GM19239 (cell line): ENCODE measurements at regions not wholly inside any gene's neighbourhood (a gene's known extent, or its start where the extent isn't known, plus 50 kb on each side); places are given as distances from the start of the nearest gene placed in this dataset.

ENCODE experiments used
- DNase-seq: peaks from one replicate; pipeline ENCODE4 v3.0.0; 2011; ENCODE audit warnings: low spot score; ENCODE audit not compliant: insufficient read length
- FAIRE-seq: peaks from 2 replicates; lab custom pipeline; 2011; peaks lifted over from hg19 to GRCh38; lab: Jason Lieb, UNC

DNA sequence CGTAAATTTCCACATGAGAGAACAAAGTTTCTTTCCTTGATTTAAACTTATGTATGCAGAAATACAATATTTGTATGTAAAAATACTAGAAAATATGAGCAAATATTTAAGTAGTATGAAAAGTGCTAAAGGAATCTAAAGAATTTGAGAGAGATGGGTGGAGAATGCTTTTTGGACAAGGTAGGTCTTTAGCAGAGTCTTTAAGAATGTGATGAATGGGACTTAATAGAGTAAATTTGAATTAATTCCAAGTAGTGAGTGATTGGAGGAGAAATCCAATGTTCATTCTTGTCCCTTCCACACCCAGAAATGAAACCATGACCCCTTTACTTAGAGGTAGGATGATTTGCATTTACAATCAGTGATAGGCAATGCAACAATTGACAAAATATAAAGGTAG is 570.9 kb upstream of the ZFP42 start:
- no peak for FAIRE-seq

DNA sequence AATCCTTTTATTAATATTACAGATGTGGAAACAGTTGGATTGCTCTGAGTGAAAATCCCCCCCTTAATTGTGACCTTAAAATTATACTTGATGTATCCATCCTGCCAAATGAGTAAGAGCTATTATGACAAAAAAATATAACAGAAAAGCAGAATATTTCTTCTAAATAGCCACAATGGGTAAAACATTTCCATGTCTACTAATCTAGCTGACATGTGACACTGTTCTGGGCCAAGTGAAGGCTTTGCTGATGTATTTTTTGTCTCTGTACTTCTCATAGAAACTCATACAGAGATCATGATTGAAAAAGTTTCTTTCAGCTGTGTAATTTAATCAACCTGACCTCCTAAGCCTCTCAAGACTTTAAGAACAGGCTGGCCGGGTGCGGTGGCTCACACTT is 569.1 kb upstream of the ZFP42 start:
- FAIRE-seq (no peak), DNase-seq (no peak)

More for the DNA sequence above, 570.9 kb upstream of the ZFP42 start:
- DNase-seq, result no peak

DNA sequence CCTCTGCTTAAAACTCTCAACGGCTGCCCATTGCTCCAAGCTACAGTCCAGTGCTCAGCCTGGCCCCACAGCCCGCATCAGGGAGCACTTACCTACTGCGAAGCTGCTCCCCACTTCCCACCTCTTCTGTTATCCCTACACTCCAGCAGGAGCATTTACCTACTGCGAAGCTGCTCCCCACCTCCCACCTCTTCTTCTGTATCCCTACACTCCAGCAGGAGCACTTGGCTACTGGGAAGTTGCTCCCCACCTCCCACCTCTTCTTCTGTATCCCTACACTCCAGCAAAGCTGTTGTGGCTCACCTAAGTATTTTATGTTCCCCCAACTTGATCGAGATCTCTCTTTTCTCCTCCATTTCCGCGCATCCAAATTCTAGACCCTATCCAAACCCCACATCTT is 563.3 kb upstream of the ZFP42 start:
- DNase-seq (no peak), FAIRE-seq (no peak)

DNA sequence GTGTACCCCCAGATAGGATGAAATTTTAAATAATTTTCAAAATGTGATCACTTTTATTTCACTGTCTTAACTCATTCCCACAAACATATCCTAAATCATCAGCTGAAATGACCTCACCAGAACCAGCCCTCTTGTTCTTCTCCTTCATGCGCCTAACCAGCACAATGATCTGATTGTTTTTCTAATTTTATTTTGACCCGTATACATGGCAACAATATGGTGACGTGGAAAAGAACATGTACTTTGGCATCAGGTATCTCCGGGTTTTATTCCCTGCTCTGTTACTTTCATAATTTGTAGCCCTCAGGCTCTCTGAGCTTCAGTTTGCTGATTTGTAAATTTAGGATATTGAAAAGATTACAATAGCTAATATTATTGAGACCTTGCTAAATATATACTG is 562.4 kb upstream of the ZFP42 start:
- no peak for FAIRE-seq
- no peak for DNase-seq

DNA sequence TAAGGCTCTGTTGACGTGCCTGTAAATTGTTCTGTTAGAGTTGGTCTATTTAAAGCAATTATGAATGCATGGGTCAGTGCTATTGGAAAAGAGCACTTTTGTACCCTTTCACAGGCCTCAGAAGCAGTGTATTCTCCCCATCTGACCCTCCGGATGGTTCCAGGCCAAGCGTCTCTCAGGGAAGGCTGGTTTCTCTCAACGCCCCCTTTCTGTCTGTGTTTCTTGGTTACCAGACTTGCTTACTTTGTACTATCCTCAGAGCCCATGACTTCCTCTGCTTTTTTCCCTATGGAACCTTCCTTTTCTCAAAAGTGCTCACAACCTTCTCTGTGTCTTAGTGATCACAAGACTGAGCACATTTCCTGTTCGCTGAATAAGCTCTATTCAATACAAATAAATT is 559.3 kb upstream of the ZFP42 start:
- FAIRE-seq, result no peak
- no peak for DNase-seq

DNA sequence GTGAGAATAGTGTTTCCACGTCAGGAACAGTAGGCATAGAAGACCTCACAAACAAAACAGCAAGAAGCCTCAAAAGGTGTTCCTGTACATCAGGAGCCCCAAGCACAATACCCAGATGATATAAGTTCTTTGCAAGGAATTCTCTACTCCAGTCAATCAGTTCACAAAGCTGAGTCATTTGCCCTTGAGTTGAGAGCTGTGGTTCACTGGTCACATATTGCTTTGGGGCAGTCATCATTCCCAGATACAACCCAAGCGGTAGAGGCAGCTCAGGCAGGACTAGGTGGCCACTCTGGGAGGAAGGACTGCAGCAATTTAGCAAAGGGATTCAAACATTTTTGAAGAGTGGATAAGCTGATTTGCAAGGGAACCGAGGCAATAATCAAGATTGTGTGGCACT is 551.5 kb upstream of the ZFP42 start:
- no peak for FAIRE-seq
- DNase-seq, result no peak

DNA sequence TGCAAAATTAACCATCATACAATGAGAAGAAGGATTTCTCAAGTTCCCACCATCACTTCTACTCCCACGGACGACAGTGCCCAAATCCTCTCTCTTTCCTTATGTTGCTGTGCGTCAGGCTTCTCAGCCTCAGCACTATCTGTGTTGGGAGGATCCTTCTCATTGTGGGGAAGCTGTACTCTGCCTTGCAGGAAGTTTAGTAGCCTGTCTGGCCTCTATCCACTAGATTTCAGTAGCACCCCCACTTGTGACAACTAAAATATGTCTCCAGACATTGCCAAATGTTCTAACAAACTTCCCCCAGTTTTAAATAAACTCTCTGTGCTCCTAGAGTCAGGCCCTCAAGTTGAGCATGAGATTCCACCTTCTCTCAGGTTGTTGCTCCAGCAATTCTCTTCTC is 545.9 kb upstream of the ZFP42 start:
- no peak for DNase-seq
- no peak for FAIRE-seq

DNA sequence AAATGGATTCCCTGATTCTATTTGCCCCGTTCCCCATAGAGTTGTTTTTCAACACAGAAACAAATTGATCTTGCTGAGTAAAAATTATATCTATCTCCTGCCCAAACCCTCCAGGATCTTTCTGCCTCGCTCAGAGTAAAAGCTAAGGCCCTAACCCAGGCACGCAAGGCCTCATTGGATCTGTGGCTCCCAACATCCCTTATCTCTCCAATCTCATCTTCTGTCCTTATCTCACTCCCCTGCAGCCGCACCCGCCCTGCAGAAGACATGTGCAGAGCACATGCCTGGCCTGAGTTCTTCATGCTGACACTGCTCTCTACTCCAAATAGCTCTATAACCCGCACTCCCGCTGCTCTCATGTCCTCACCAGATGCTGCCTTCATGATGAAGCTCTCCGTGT is 543.8 kb upstream of the ZFP42 start:
- no peak for FAIRE-seq

DNA sequence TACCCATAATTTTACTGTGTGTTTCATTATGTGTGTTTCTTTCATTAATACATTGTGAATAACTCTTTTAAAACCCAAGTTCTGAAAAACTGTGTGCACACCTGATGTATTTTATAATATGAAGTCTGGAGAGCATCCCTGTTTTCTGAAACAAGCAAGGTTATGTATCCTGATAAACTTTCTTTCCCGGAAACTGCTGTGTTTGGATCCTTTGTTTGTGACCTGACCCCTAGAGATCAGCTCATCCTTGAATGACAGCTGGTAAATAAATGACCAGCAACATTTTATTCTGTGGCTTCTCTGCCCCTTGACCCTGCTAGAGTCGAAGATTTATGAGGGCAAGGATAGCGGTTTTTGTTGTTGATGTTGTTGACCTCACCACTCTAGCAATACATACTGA is 535.6 kb upstream of the ZFP42 start:
- FAIRE-seq (no peak), DNase-seq (no peak)

More for the DNA sequence above, 543.8 kb upstream of the ZFP42 start:
- DNase-seq, result no peak

DNA sequence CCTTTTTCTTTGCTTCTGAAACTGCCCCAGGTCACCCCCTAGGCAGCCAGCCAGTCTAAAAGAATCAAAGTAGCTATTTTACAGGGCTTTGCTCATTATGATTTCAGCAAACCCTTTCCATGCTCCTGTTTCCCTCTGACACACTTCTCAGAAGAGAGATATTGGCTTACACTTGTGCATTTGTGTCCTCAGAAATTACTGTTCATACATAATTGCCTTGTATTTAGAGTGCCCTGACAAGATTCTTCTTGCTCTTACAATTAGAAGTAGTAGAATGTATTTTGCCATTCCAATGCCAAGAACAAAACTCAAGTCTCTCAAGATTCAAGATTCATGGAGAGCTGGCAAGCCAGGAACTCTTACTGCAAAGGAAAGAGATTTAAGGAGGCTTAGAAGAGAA is 531.0 kb upstream of the ZFP42 start:
- DNase-seq (no peak), FAIRE-seq (no peak)

DNA sequence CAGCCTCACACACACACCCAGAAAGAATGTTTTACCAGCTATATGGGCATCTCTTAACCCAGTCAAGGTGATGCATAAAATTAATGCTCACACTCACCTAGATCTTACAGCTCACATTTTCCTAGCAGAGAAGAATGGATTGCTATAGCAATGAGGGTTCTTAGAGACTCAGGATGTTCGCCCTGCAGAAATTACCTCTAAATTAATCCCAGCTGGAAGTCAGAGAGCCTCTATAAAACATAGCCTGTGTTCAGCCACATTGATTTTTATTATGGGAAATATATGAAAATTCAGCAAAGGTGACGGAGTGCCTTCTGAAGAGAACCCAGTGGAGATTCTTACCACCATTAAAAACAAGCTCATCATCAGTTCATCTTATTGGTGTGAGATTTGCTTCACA is 528.3 kb upstream of the ZFP42 start:
- FAIRE-seq (no peak), DNase-seq (no peak)

DNA sequence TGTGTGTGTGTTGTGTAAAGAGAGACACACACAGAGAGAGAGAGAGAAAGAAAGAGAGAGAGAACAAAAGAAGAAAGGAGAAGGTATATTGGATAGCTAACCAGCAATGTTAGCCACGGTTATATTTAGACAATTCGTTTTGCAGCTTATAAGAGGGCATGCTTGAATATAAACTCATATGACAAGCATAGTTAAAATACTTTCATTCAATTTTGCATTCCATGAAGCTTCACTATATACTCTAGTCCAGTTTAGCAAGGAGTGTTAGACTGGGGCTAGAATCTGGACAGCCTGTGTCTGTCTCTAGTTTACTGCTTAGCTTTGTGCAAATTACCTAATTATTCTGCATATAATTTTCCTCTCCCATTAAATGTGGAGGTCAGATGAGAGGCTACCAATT is 525.9 kb upstream of the ZFP42 start:
- no peak for FAIRE-seq
- no peak for DNase-seq

DNA sequence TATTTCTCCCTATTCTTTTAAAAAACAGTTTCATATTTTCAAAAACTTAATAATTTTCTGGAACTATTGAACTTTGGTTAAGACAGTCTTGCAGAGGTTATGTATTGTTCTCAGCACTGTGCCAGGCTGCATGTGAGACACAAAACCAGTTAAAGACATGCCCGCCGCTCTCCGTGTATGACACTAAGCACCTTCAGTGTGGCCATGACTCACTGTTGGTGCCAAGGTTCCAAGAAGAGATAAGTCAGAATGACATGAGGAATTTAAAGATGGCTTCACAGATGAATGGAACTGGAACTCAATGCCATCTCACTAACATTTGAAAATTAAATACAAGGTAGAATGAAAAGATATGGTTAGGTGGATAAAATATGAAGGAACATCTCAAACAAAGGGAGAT is 525.5 kb upstream of the ZFP42 start:
- DNase-seq (no peak), FAIRE-seq (no peak)

DNA sequence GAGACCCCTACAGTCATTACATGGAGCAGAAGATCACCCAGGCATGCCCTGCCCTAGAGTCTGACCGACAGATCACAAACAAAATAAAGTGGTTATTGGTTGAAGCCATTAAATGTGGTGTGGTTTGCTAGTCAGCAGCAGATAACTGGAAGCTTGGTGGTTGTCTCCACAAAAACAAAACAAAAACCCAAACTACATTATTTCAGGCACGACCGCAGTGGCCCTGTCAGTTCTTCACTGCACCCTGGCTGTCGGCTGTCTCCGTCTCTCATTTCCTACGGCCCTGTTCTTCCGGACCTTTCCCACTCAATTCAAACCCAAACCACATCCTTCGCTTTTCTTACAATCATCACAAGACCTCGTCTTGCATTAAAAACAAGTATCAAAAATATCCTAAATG is 521.3 kb upstream of the ZFP42 start:
- DNase-seq (no peak), FAIRE-seq (no peak)

DNA sequence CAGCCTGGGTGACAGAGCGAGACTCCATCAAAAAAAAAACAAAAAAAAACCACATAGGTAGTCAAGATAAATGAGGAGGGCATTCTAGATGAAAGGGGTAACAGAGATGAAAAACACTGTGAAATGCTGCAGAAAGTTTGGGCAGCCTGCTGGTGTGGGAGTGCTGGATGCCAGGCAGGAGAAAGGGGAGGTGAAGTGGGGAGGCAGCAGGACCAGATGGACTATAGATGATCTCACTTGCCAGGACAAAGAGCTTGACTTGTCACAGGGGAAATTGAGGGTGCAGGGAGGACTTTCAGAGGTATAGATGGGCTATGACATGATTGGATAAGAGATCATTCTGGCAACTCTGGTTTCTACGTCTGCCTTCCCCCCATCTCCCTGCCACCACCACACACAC is 519.7 kb upstream of the ZFP42 start:
- DNase-seq (no peak), FAIRE-seq (no peak)

DNA sequence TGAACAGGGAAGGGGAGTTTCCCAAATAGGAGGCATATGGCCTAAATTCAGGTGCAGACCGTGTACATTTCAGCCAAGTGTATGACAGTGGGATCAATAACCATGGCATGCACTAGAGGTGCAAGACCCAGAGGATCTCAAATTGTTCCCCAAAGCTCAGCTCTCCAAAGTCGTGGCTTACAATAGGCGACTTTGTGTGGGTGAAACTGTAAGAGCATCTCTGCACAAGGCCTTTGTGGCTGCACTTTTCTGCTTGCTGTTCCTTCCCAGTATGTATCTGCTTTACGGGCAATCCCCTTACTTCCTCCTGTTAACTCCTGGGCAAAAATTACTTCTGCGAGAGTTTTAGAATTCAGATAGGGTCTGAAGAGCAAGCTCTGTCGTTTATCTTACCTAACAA is 518.3 kb upstream of the ZFP42 start:
- no peak for DNase-seq
- no peak for FAIRE-seq

DNA sequence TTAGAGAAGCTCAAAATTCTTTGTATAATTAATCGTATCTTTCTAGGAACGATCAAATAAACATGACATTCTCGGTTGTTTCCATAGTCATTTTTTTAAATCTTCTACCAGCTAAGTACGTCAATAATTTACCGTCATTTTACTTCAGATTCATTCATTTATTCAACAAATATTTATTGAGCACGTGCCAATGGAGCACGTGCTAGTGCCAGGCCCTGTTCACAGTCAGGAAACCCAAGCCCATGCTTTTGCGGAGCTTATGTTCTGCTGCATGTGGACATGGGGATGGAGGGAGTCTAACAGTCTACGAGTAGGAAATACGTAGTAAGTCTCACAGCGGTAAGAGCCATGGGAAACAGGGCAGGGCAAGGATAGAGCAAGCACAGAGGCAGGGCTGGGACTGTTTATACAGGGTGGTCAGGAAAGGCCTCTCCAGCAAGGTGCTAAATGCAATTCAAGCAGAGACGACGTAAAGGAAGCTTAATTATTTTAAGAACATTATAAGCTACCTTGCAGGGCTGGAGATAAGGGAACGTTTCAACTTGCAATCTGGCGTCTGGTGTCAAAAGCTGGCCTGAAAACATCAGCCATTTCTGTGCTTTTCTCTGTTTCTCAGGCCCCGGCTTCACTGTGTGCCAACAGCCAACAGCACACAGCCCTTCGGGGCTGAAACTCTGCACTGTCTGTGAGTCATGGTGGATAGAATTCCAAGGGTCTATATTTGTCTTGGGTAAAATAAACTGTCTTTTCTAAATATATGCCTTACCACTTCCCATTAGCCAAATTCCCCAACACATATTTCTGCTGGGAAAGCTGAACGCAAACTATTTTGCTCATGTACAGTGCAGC is 517.1 kb upstream of the ZFP42 start:
- no peak for FAIRE-seq
- no peak for DNase-seq

DNA sequence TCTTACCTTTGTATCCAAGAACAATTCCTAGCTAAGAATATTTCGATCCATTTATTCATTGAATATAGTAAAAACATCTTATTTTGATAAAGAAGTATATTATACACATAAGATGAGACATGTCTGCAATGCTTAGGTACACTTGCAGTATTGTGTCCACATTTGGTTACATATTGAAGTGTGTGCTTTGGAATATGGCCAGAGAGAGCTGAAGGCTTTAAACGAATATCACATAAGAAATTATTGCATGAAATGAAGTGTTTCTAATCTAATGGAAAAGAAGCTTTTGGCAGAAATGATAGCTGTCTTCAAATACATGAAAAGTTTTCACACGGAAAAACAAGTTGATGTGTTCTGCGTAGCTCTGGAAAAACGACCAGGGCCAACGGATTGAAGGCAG is 516.1 kb upstream of the ZFP42 start:
- FAIRE-seq (no peak), DNase-seq (no peak)

DNA sequence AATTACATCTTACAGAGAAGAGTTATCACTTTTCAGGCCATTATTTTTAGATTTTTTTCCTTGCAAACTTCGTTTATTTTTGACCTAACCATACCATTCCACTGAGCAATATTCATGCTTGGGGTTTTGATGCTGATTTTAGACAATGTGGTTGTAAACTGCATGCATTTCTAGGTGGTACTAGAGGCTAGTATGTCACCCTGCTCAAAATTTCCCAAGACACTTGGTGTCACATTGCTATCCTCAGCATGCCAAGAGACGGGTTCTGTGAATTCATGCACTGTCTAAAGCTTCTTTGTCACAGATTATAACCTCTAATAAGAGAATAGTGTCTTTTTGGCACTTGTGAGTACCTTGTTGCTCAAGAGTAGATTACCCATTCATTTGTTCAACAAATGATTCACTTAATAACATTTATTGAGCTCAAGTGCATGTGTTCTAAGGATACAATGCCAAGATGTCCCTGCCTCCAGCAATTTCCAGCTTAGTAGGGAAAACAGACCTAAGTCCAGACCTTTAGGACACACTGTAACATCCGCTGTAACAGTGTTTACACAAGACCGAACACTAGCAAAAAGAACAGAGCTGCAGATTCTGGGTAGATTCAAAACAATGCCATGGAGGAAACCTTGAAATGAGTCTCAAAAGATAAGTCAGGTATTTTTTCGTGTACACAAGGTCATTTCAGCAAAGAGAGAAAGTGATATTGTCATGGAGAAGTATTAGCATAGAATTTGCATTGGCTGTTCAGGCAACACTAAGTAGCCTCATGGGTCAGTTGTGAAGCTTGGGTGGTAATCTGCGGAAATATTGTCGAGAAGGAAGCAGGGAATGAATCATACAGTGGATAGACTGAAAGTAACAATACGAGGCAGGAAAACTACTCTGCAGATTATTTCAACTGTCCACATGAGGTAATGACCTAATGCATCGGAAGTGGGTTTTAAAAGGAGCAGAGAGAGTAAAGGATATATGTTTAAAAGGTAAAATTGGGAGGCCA is 515.1 kb upstream of the ZFP42 start:
- DNase-seq (no peak), FAIRE-seq (no peak)

DNA sequence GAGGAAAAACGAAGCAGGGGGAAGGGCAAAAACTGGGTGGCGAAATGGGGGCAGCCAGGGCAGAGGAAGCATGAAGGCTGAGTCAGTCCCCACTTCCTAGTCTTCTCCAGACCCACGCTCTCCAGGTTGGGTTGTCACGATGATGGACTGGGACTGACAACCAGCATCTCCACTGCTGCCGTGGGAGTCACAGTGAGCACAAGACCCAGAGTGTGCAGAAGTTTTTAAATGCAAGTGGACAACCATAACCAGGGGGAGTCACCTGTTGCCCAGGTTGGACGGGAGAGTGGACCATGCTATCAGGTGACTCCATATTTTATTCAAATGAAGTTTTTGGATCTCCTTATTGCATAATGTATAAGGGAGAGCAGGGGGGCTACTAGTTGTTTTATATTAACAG is 511.4 kb upstream of the ZFP42 start:
- DNase-seq (no peak), FAIRE-seq (no peak)

DNA sequence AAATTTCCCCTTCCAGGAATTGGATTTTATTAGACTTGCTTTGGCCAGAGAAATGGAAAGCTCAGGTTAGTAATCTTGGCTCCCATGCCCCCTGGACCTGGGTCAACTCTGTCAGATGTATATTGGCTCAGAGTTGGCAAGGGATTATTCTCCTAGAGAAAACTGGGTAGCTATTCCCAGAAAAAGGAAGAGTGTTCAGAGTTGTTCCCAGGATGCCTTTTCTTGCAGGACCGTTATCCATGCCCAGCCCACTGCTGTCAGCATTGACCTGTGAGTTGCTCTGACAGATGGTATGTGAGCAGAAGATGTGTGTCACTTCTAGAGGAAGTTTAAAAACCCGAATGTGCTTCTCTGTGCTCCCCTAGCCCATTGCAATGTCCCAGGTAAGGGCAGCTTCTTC is 509.9 kb upstream of the ZFP42 start:
- DNase-seq, result no peak
- FAIRE-seq, result no peak
